Natural killer cell (primary cell): ENCODE measurements at regions not wholly inside any gene's neighbourhood (a gene's known extent, or its start where the extent isn't known, plus 50 kb on each side); places are given as distances from the start of the nearest gene placed in this dataset.

Experiments
- ATAC-seq, 3 donors: fragments of 150-1000 bp in 2 of 3; fragments of 200-7000 bp in 1 of 3; cut with Tn5 transposase; 1 replicate in 1 of 3; 2 replicates in 2 of 3; pipeline ENCODE4 v1.10.0; 2021; ENCODE audit warnings: mild to moderate bottlenecking in 2 of 3, moderate library complexity in 2 of 3
- DNase-seq, 2 donors: peaks; one replicate each; pipeline versions ENCODE4 v3.0.0 to v3.0.0-alpha.2; 2013 to 2021; ENCODE audit warnings: mixed read lengths in 1 of 2
- H3K27ac ChIP-seq: one replicate; pipeline ENCODE4 v1.5.1; 2013; ENCODE audit warnings: mild to moderate bottlenecking, low read length
- H3K27me3 ChIP-seq: one replicate; pipeline ENCODE4 v1.6.1; 2013; ENCODE audit warnings: low read length; ENCODE audit not compliant: control insufficient read depth, insufficient read depth
- H3K36me3 ChIP-seq: one replicate; pipeline ENCODE4 v1.6.1; 2013; ENCODE audit warnings: low read length; ENCODE audit not compliant: control insufficient read depth, insufficient read depth
- H3K4me1 ChIP-seq: one replicate; pipeline ENCODE4 v1.6.1; 2013; ENCODE audit warnings: low read length; ENCODE audit not compliant: control insufficient read depth, insufficient read depth
- H3K4me3 ChIP-seq: one replicate; pipeline ENCODE4 v1.5.1; 2013; ENCODE audit warnings: low read length
- H3K9me3 ChIP-seq: one replicate; pipeline ENCODE4 v1.6.1; 2013; ENCODE audit warnings: low read length; ENCODE audit not compliant: control insufficient read depth, insufficient read depth
- H3K27ac Mint-ChIP-seq, 2 donors: one replicate each; pipeline ENCODE4 v1.8.0; 2022; ENCODE audit warnings: mild to moderate bottlenecking in 2 of 2, mixed read lengths in 2 of 2, moderate library complexity in 1 of 2
- H3K27me3 Mint-ChIP-seq, 2 donors: one replicate each; pipeline ENCODE4 v1.8.0; 2022; ENCODE audit warnings: low read depth in 2 of 2, mixed read lengths in 2 of 2
- H3K36me3 Mint-ChIP-seq: one replicate; pipeline ENCODE4 v1.8.0; 2022; ENCODE audit warnings: mixed read lengths
- H3K4me1 Mint-ChIP-seq, 2 donors: one replicate each; pipeline ENCODE4 v1.8.0; 2022; ENCODE audit warnings: mixed read lengths in 2 of 2
- H3K4me3 Mint-ChIP-seq: one replicate; pipeline ENCODE4 v1.8.0; 2022; ENCODE audit warnings: mild to moderate bottlenecking, moderate library complexity, mixed read lengths
- H3K9me3 Mint-ChIP-seq, 2 donors: one replicate each; pipeline ENCODE4 v1.8.0; 2022; ENCODE audit warnings: mixed read lengths in 2 of 2
- WGBS: methylation state at CpG from one replicate; pipeline ENCODE4 v1.1.7; 2013; ENCODE audit warnings: missing lambda C conversion rate; ENCODE audit not compliant: insufficient coverage; 5-methylcytosine and 5-hydroxymethylcytosine counted together
- intact Hi-C: fragments of 100-400 bp; cut with micrococcal nuclease; formaldehyde crosslinking; loops from one replicate; pipeline ENCODE4 v1.14.2; 2022
- TF ChIP-seq, protein P1 (sequence below): fragments of 200-600 bp; IDR thresholded peaks from one replicate; pipeline ENCODE4 v1.8.0; 2022; ENCODE audit warnings: antibody characterized with exemption

DNA sequence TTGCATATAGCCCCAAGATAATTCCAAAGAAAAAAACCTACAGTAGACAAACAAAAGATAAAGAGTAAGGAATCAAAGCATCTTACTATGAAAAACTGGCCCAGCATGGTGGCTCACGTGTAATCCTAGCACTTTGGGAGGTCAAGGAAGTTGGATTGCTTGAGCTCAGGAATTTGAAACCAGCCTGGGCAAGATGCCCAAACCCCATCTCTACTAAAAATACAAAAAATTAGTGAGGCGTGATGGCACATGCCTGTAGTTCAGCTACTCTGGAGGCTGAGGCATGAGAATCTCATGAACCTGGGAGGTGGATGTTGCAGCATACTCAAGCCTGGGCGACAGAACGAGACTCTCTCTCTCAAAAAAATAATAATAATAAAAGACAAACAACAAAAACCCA is 764.7 kb upstream of the KIF2B start:
- Mint-ChIP-seq H3K36me3 (peaks cover 6% of the 10 kb centered on the region), H3K4me3 (no peak overlapping the region), H3K9me3 (peaks cover 10 to 20% of the 10 kb centered on the region in 2 donors), H3K4me1 (no peaks in the 10 kb centered on the region), H3K27ac (no peak overlapping the region), H3K27me3 (no peaks in the 10 kb centered on the region)
- intact Hi-C loops = no loop called here
- TF ChIP-seq, protein P1, sequence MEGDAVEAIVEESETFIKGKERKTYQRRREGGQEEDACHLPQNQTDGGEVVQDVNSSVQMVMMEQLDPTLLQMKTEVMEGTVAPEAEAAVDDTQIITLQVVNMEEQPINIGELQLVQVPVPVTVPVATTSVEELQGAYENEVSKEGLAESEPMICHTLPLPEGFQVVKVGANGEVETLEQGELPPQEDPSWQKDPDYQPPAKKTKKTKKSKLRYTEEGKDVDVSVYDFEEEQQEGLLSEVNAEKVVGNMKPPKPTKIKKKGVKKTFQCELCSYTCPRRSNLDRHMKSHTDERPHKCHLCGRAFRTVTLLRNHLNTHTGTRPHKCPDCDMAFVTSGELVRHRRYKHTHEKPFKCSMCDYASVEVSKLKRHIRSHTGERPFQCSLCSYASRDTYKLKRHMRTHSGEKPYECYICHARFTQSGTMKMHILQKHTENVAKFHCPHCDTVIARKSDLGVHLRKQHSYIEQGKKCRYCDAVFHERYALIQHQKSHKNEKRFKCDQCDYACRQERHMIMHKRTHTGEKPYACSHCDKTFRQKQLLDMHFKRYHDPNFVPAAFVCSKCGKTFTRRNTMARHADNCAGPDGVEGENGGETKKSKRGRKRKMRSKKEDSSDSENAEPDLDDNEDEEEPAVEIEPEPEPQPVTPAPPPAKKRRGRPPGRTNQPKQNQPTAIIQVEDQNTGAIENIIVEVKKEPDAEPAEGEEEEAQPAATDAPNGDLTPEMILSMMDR = no peak
- Histone ChIP-seq H3K27ac (no peak overlapping the region), H3K4me1 (no peaks in the 10 kb centered on the region), H3K27me3 (no peaks in the 10 kb centered on the region), H3K9me3 (peaks cover 8% of the 10 kb centered on the region), H3K36me3 (no peaks in the 10 kb centered on the region), H3K4me3 (no peak overlapping the region)
- WGBS = 88% methylated on average over 2 of the region's 4 CpGs
- ATAC-seq (no peak), DNase-seq (no peak)

DNA sequence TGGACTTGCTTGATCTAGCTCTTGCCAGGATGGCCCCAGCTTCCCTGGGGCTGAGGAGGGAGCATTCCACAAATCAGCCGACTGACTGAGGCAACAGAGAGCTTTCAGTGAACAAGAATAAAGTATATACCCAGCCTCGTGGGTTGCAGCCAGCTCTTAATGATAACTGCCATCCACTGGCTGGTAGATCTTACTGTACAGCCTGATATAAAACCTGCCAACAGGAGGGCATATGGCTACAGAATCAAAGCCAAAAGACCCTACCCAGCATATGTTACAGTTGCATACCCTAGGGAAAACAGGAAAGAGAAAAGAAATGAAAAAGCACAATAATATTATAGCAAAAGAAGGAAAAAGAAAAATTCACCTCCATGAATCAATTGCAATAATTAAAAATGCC is 775.9 kb upstream of the KIF2B start:
- DNase-seq = no peak
- Mint-ChIP-seq H3K27ac (no peak overlapping the region), H3K4me1 (no peaks in the 10 kb centered on the region), H3K27me3 (no peaks in the 10 kb centered on the region), H3K4me3 (no peak overlapping the region), H3K9me3 (peaks cover 5 to 23% of the 10 kb centered on the region in 2 donors), H3K36me3 (no peaks in the 10 kb centered on the region)
- 76% methylated on average over 2 of the region's 2 CpGs for WGBS
- no peak for ATAC-seq
- intact Hi-C loops = no loop called here
- Histone ChIP-seq H3K4me3 (no peak overlapping the region), H3K9me3 (peaks cover 17% of the 10 kb centered on the region), H3K27me3 (no peaks in the 10 kb centered on the region), H3K36me3 (no peaks in the 10 kb centered on the region), H3K27ac (no peak overlapping the region), H3K4me1 (no peaks in the 10 kb centered on the region)
- TF ChIP-seq, protein P1 = no peak

DNA sequence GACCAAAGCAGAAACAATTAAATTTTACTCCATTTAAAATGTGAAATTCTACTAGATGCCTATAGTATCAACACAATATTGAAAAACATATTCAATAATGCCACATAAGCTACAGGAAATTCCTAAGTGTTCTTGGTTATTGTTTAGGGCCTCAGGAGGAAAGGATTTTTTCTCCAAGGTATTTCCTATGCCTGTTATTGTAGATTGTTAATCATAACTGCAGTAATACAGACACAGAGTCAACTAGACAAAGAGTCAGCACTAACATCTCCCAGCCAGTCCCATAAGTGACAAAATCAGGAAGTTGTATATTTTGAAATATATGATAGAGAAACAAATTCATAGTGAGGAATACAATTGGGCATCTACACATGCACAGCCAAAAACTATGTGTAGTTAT is 782.7 kb upstream of the KIF2B start:
- TF ChIP-seq, protein P1 = no peak

DNA sequence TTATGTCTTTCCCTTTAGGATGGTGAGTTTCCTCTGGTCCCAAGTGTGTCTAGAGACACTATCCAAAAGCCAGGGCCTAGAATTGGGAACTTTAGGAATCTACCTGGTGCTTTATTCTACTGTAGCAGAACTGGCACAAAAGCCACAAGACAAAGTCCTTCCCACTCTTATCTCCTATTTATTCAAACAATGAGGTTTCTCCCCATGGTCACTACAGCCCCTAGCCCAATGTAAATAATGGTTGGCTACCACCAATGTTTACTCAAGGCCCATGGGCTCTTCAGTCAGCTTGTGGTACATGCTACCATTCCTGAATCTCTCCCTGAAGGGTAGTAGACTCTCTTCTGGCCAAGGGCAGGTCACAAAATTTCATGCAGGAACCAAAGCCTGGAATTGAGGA is 789.4 kb upstream of the KIF2B start:
- Histone ChIP-seq H3K4me3 (no peak overlapping the region), H3K27ac (no peak overlapping the region), H3K36me3 (no peaks in the 10 kb centered on the region), H3K4me1 (no peaks in the 10 kb centered on the region), H3K9me3 (no peaks in the 10 kb centered on the region), H3K27me3 (no peaks in the 10 kb centered on the region)
- no peak overlapping the region for H3K4me3 Mint-ChIP-seq
- DNase-seq = no peak
- peaks cover 15% of the 10 kb centered on the region for H3K36me3 Mint-ChIP-seq
- no peak overlapping the region for H3K27ac Mint-ChIP-seq
- peaks cover 18 to 28% of the 10 kb centered on the region in 2 donors for H3K9me3 Mint-ChIP-seq
- H3K27me3 Mint-ChIP-seq = no peaks in the 10 kb centered on the region
- TF ChIP-seq, protein P1 = no peak
- H3K4me1 Mint-ChIP-seq = no peaks in the 10 kb centered on the region
- no peak for ATAC-seq
- intact Hi-C loops = no loop called here

More for the DNA sequence above, 782.7 kb upstream of the KIF2B start:
- no peaks in the 10 kb centered on the region for H3K9me3 ChIP-seq
- intact Hi-C loops = no loop called here
- Mint-ChIP-seq H3K36me3 (no peaks in the 10 kb centered on the region), H3K4me3 (no peak overlapping the region), H3K4me1 (no peaks in the 10 kb centered on the region), H3K9me3 (peaks cover 8 to 22% of the 10 kb centered on the region in 2 donors), H3K27me3 (no peaks in the 10 kb centered on the region), H3K27ac (no peak overlapping the region)
- H3K27ac ChIP-seq = no peak overlapping the region
- no peak overlapping the region for H3K4me3 ChIP-seq
- H3K36me3 ChIP-seq = no peaks in the 10 kb centered on the region
- no peaks in the 10 kb centered on the region for H3K4me1 ChIP-seq
- ATAC-seq (no peak), DNase-seq (no peak)
- H3K27me3 ChIP-seq = no peaks in the 10 kb centered on the region
